HG02588 (cell line): ENCODE measurements at regions not wholly inside any gene's neighbourhood (a gene's known extent, or its start where the extent isn't known, plus 50 kb on each side); places are given as distances from the start of the nearest gene placed in this dataset.

Source experiments
- ATAC-seq: cut with Tn5 transposase; IDR thresholded peaks from one replicate; pipeline ENCODE4 v1.9.1; 2021; ENCODE audit warnings: mild to moderate bottlenecking, moderate library complexity; ENCODE audit not compliant: unreplicated experiment

GRCh38 chr9:88810826-88811225 is 180.4 kb upstream of the S1PR3 start:
- no peak for ATAC-seq

GRCh38 chr9:88811511-88811910 is 179.8 kb upstream of the S1PR3 start:
- ATAC-seq, result no peak

GRCh38 chr9:88812938-88813637 is 178.2 kb upstream of the S1PR3 start:
- no peak for ATAC-seq

GRCh38 chr9:88813638-88814209 is 177.5 kb upstream of the S1PR3 start:
- ATAC-seq, result no peak

- ATAC-seq, result no peak
Measured at GRCh38 chr9:88814577-88814976, 176.7 kb upstream of the S1PR3 start.

- ATAC-seq, result no peak
Measured at GRCh38 chr9:88816141-88816540, 175.1 kb upstream of the S1PR3 start.

GRCh38 chr9:88816591-88816990 is 174.7 kb upstream of the S1PR3 start:
- ATAC-seq, result no peak

GRCh38 chr9:88817628-88818027 is 173.6 kb upstream of the S1PR3 start:
- ATAC-seq, result no peak

- ATAC-seq, result no peak
Measured at GRCh38 chr9:88818495-88819201, 172.6 kb upstream of the S1PR3 start.

- ATAC-seq, result no peak
Measured at GRCh38 chr9:88819476-88819875, 171.8 kb upstream of the S1PR3 start.

- no peak for ATAC-seq
Measured at GRCh38 chr9:88820055-88820454, 171.2 kb upstream of the S1PR3 start.

GRCh38 chr9:88821033-88821745 is 170.1 kb upstream of the S1PR3 start:
- ATAC-seq, result no peak

GRCh38 chr9:88821746-88822106 is 169.5 kb upstream of the S1PR3 start:
- ATAC-seq, result no peak

GRCh38 chr9:88824711-88825110 is 166.6 kb upstream of the S1PR3 start:
- ATAC-seq, result no peak

GRCh38 chr9:88826181-88826580 is 165.1 kb upstream of the S1PR3 start:
- no peak for ATAC-seq

GRCh38 chr9:88826771-88827181 is 164.5 kb upstream of the S1PR3 start:
- no peak for ATAC-seq

- no peak for ATAC-seq
Measured at GRCh38 chr9:88828018-88828417, 163.2 kb upstream of the S1PR3 start.

- ATAC-seq, result no peak
Measured at GRCh38 chr9:88828492-88828974, 162.7 kb upstream of the S1PR3 start.

GRCh38 chr9:88829276-88829675 is 162.0 kb upstream of the S1PR3 start:
- ATAC-seq, result peak; percentile 79

GRCh38 chr9:88831713-88832407 is 159.4 kb upstream of the S1PR3 start:
- no peak for ATAC-seq

- no peak for ATAC-seq
Measured at GRCh38 chr9:88833946-88834345, 157.3 kb upstream of the S1PR3 start.
